Activated CD4-positive, alpha-beta T cell treated with anti-CD3 and anti-CD28 coated beads, Interleukin-2, amount 50 U/mL, for 48 hours (primary cell): ENCODE measurements at regions not wholly inside any gene's neighbourhood (a gene's known extent, or its start where the extent isn't known, plus 50 kb on each side); places are given as distances from the start of the nearest gene placed in this dataset.

Experiments
- DNase-seq, 2 experiments: peaks; one replicate each; pipeline ENCODE4 v3.0.0-alpha.2; 2020

GRCh38 chr14:98819867-98820206, 452.2 kb downstream of the BCL11B start:
- no peak for DNase-seq

GRCh38 chr14:98822917-98823316, 449.1 kb downstream of the BCL11B start:
- DNase-seq = no peak

- DNase-seq = no peak
Observed at GRCh38 chr14:98826618-98827017, 445.4 kb downstream of the BCL11B start.

- no peak for DNase-seq
Observed at GRCh38 chr14:98834119-98834518, 437.9 kb downstream of the BCL11B start.

GRCh38 chr14:98835051-98835824, 436.8 kb downstream of the BCL11B start:
- no peak for DNase-seq

GRCh38 chr14:98835825-98836100, 436.2 kb downstream of the BCL11B start:
- no peak for DNase-seq

- no peak for DNase-seq
Observed at GRCh38 chr14:98840091-98840490, 431.9 kb downstream of the BCL11B start.

GRCh38 chr14:98840511-98840910, 431.5 kb downstream of the BCL11B start:
- no peak for DNase-seq

- DNase-seq = no peak
Observed at GRCh38 chr14:98844456-98844855, 427.5 kb downstream of the BCL11B start.

- no peak for DNase-seq
Observed at GRCh38 chr14:98847521-98848468, 424.2 kb downstream of the BCL11B start.

GRCh38 chr14:98853063-98853729, 418.8 kb downstream of the BCL11B start:
- DNase-seq = no peak

- DNase-seq = no peak
Observed at GRCh38 chr14:98855926-98856715, 415.9 kb downstream of the BCL11B start.

GRCh38 chr14:98858158-98858557, 413.8 kb downstream of the BCL11B start:
- DNase-seq = no peak

- no peak for DNase-seq
Observed at GRCh38 chr14:98858561-98858960, 413.4 kb downstream of the BCL11B start.

GRCh38 chr14:98859301-98859700, 412.7 kb downstream of the BCL11B start:
- no peak for DNase-seq

- no peak for DNase-seq
Observed at GRCh38 chr14:98864211-98864610, 407.8 kb downstream of the BCL11B start.

GRCh38 chr14:98867146-98867545, 404.9 kb downstream of the BCL11B start:
- no peak for DNase-seq

- no peak for DNase-seq
Observed at GRCh38 chr14:98867726-98868125, 404.3 kb downstream of the BCL11B start.

GRCh38 chr14:98868866-98869265, 403.1 kb downstream of the BCL11B start:
- DNase-seq = no peak

- DNase-seq = no peak
Observed at GRCh38 chr14:98871796-98872195, 400.2 kb downstream of the BCL11B start.

- DNase-seq = no peak
Observed at GRCh38 chr14:98877065-98877464, 394.9 kb downstream of the BCL11B start.

- no peak for DNase-seq
Observed at GRCh38 chr14:98878282-98878681, 393.7 kb downstream of the BCL11B start.

GRCh38 chr14:98886982-98887381, 385.0 kb downstream of the BCL11B start:
- no peak for DNase-seq
